GM18505 (cell line): ENCODE measurements at regions not wholly inside any gene's neighbourhood (a gene's known extent, or its start where the extent isn't known, plus 50 kb on each side); places are given as distances from the start of the nearest gene placed in this dataset.

ENCODE experiments used
- ATAC-seq: cut with Tn5 transposase; IDR thresholded peaks from one replicate; pipeline ENCODE4 v1.9.1; 2021; ENCODE audit not compliant: unreplicated experiment
- POLR2A ChIP-seq: IDR thresholded peaks from 4 replicates; pipeline ENCODE4 v1.6.1; 2011; ENCODE audit warnings: borderline replicate concordance; ENCODE audit not compliant: insufficient read depth, insufficient read length; ENCODE audit errors: extremely low read depth

DNA sequence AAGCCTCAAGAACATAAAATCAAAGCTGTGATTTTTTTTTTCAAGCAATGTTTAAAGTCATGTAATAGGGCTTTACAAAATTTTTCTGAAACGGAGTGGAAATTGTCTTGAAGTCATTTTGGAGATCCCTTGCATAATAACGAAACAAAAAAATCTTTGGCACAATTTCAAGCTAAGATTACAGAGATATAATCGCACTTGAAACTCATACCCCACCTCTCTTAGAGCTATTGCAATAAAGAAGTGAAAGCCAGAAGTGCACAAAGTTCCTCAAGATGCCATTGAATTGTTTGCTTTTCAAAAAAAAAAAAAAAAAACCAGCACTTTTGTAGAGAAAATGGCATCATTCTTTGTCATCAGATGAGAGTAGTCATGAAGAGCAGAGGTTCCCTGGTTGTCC, 152.3 kb downstream of the PAX3 start:
- TF ChIP-seq POLR2A, result no peak
- no peak for ATAC-seq

- no peak for ATAC-seq
- TF ChIP-seq POLR2A, result no peak
Observed at GRCh38 chr2:222142027-222142426, 156.8 kb downstream of the PAX3 start.

- no peak for TF ChIP-seq POLR2A
- ATAC-seq, result no peak
Observed at GRCh38 chr2:222136106-222136630, 162.6 kb downstream of the PAX3 start.

- TF ChIP-seq POLR2A, result no peak
- no peak for ATAC-seq
Observed at GRCh38 chr2:222134654-222135053, 164.1 kb downstream of the PAX3 start.

- TF ChIP-seq POLR2A, result no peak
- no peak for ATAC-seq
Observed at GRCh38 chr2:222133897-222134296, 164.9 kb downstream of the PAX3 start.

DNA sequence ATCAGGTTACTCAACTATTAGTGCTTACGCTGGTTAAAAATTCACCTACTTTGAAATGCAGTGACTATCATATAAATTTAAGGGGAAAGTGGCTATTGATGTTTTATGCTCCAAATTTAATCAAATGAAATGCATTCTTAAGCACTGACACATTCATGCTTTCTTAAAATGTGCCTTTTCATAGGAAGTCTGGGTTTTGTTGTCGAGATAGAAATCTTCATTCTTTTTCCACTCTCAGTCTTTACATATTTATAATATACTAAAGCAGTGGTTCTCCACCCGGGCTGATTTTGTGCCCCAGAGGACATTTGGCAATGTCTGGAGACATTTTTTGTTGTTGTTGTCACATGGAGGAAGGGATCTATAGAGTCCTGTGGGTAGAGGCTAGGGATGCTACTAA, 167.9 kb downstream of the PAX3 start:
- no peak for TF ChIP-seq POLR2A
- ATAC-seq, result no peak

GRCh38 chr2:222127660-222128059, 171.1 kb downstream of the PAX3 start:
- no peak for TF ChIP-seq POLR2A
- no peak for ATAC-seq

DNA sequence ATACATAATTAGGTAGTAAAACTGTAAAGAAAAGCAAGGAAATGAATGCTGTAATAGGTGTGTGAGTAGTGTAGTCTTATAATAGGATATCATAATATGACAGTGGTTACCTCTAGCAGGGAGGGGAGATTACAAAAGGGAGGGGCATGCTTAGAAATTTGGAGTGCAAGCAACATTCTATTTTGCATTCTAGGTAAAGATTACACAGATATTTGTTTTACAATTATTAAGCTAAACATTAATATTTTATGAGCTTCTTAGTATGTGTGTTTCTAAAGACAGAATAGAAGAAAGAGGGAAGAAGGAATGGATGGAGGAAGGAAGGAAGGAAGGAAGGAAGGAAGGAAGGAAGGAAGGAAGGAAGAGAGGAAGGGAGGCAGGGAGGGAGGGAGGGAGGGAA, 177.9 kb downstream of the PAX3 start:
- ATAC-seq, result no peak
- TF ChIP-seq POLR2A, result no peak

DNA sequence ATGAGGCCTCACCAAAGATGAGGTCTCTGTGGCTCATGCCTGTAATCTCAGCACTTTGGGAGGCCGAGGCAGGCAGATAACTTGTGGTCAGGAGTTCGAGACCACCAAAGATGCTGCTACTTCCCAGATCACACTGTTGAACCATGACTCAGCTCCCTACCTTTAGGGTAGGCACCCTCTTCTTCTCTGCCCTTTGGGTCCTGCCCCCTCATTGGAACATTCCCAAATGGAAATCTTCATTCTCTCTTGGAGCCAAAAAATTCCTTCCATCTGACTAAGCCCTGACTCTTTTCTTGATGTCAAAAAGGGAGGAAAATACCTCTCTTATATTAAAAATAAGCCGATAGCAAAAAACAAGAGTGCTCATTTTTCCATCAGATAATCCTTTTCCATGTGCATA, 183.5 kb downstream of the PAX3 start:
- TF ChIP-seq POLR2A, result no peak
- ATAC-seq, result no peak

DNA sequence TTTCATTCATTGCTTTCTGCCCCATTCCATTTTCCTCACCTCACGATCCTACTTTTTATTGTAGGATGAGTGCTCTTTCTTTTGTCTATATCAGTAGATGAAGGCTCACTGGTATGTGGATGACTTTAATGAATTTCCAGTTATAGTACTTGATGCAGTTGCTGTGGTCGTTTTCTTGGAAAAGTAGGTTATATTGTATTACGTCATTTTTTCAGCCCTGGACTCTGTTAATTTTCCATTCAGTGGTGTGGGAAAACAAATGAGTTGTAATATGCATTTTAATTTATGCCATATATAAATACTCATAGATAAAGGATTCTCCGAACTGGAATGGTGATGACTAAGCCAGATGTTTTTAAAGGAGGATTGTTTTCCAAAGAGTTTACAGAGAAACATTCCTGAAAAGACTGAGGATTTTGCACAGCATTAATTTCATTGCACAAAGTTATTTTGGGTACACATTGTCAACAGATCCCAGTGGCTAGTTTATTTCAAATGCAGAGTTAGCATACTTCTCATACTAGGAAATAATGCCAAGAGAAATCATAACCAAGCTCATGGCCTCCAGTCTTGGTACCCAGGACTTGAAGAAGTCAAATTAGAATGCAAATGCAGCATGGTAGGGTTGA, 189.7 kb downstream of the PAX3 start:
- no peak for ATAC-seq
- TF ChIP-seq POLR2A, result no peak

DNA sequence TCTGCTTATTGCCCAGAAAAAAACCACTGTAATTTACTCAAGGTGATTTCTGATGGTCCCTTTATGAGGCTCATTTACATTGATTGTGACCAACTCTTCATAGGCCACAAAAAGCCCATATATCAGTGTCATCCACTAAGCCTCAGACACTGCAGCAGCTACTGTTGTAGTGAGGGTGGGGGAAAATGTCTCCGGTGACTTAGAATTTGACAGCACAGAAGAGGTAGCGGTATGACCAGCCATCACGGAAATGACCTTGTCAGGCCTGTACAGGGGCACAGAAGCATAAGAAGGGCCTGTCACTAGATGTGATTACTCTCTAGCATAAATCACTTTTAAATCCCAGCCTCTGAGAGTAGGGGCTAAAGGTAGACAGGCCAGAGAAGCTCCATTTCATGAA, 190.3 kb downstream of the PAX3 start:
- ATAC-seq, result no peak
- no peak for TF ChIP-seq POLR2A

DNA sequence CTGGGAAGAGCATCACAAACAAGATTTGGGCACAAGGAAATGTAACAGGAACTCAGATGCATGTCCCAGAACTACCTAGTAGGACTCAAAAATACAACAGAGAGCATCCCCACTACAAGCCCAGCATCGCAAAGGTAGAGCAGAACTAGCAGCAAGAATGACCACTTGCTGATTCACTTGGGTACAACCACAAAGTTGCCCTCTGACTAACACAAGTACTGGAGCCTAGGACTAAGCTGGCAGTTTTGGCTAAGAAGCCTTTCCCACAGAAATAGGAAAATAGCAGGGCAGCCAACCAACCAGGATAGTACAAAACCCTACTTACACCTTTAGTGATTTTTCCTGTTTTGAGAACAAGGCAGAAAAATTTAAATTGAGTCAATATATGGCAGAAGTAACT, 193.8 kb downstream of the PAX3 start:
- TF ChIP-seq POLR2A, result no peak
- ATAC-seq, result no peak

GRCh38 chr2:222102575-222103349, 196.0 kb downstream of the PAX3 start:
- no peak for TF ChIP-seq POLR2A
- no peak for ATAC-seq
